K562 (cell line): ENCODE measurements at regions not wholly inside any gene's neighbourhood (a gene's known extent, or its start where the extent isn't known, plus 50 kb on each side); places are given as distances from the start of the nearest gene placed in this dataset.

Experiments used
- ATAC-seq: fragments of 200-7000 bp; cut with Tn5 transposase; 3 replicates; pipeline ENCODE4 v1.9.1; 2020; ENCODE audit warnings: moderate library complexity
- BruUV-seq: library from RNA; stranded (reverse); fragments of 400-500 nt; replicated peaks from 2 replicates; lab custom pipeline; 2021; lab: Mats Ljungman, UMichigan
- CTCF ChIA-PET: fragments of 300-600 bp; formaldehyde crosslinking; extraction: SDS; loops from one replicate; lab custom pipeline; 2021; ENCODE audit warnings: low intra/inter-chr PET ratio; lab: Yijun Ruan, JAX
- POLR2A ChIA-PET: fragments of 300-600, 350-650 bp; sonication (Branson Sonifier 250); formaldehyde crosslinking; extraction: SDS; loops from one replicate; lab custom pipeline; 2021; ENCODE audit warnings: antibody characterized with exemption, inconsistent platforms; lab: Yijun Ruan, JAX
- DNase-seq, 4 experiments: peaks; one replicate each; pipeline versions ENCODE4 v3.0.0 to v3.0.0-alpha.2; 2011 to 2018; ENCODE audit warnings: low spot score in 3 of 4, mixed read lengths in 3 of 4; ENCODE audit errors: extremely low read depth in 1 of 4
- FAIRE-seq: peaks from 2 replicates; lab custom pipeline; 2011; peaks lifted over from hg19 to GRCh38; lab: Jason Lieb, UNC
- H2AFZ ChIP-seq: 2 replicates; pipeline ENCODE4 v1.6.0; 2011; ENCODE audit warnings: low read depth, low read length, control low read depth, inconsistent platforms
- H3K27ac ChIP-seq: fragments of 200-600 bp; 3 replicates; pipeline ENCODE4 v1.8.0; 2011; ENCODE audit warnings: low read depth, mild to moderate bottlenecking, control low read depth, inconsistent platforms, low read length, moderate library complexity, mixed read lengths; ENCODE audit errors: extremely low read depth
- H3K27me3 ChIP-seq, 2 experiments: fragments of 300-600 bp in 1 of 2; 2 replicates in 1 of 2; 3 replicates in 1 of 2; pipeline versions ENCODE4 v1.6.0 to v1.8.0; 2011; ENCODE audit warnings: inconsistent platforms in 2 of 2, low read length in 2 of 2, mild to moderate bottlenecking in 1 of 2, mixed read lengths in 1 of 2, moderate library complexity in 1 of 2; ENCODE audit not compliant: control insufficient read depth in 2 of 2, insufficient read depth in 2 of 2
- H3K36me3 ChIP-seq: fragments of 300-600 bp; 3 replicates; pipeline ENCODE4 v1.8.0; 2011; ENCODE audit warnings: mild to moderate bottlenecking, low read length, inconsistent platforms; ENCODE audit not compliant: control insufficient read depth, insufficient read depth
- H3K4me1 ChIP-seq, 2 experiments: fragments of 200-600 bp in 1 of 2; replicated peaks in 1 of 2; 2 replicates in 1 of 2; 3 replicates in 1 of 2; pipeline versions ENCODE4 v1.5.1 to v1.8.0; 2011; ENCODE audit warnings: inconsistent platforms in 2 of 2, low read length in 2 of 2, mild to moderate bottlenecking in 1 of 2, mixed read lengths in 1 of 2, moderate library complexity in 1 of 2; ENCODE audit not compliant: control insufficient read depth in 2 of 2, insufficient read depth in 2 of 2
- H3K4me2 ChIP-seq: 2 replicates; pipeline ENCODE4 v1.6.1; 2011; ENCODE audit warnings: low read length, control low read depth, inconsistent platforms, mixed read lengths; ENCODE audit not compliant: insufficient read depth
- H3K4me3 ChIP-seq: fragments of 200-600 bp; sonication (generic), shearing (Covaris generic); 2 replicates; pipeline ENCODE4 v1.5.1; 2016; ENCODE audit warnings: control low read depth, inconsistent platforms
- H3K79me2 ChIP-seq: fragments of 200-600 bp; 3 replicates; pipeline ENCODE4 v1.8.0; 2011; ENCODE audit warnings: low read length, inconsistent platforms; ENCODE audit not compliant: control insufficient read depth, insufficient read depth
- H3K9ac ChIP-seq, 2 experiments: 2 replicates each; pipeline versions ENCODE4 v1.6.0 to v1.6.1; 2011; ENCODE audit warnings: low read depth in 2 of 2, low read length in 2 of 2, control low read depth in 1 of 2, inconsistent platforms in 1 of 2, mild to moderate bottlenecking in 1 of 2, mixed read lengths in 1 of 2; ENCODE audit not compliant: insufficient read depth in 1 of 2
- H3K9me1 ChIP-seq: one replicate; pipeline ENCODE4 v1.6.0; 2011; ENCODE audit warnings: inconsistent platforms, mild to moderate bottlenecking, low read length, moderate library complexity; ENCODE audit not compliant: control insufficient read depth, insufficient read depth
- H3K9me3 ChIP-seq: replicated peaks from 2 replicates; pipeline ENCODE4 v1.5.1; 2011; ENCODE audit warnings: low read depth, low read length, inconsistent platforms; ENCODE audit not compliant: control insufficient read depth, insufficient read depth
- H4K20me1 ChIP-seq: replicated peaks from 2 replicates; pipeline ENCODE4 v1.6.1; 2011; ENCODE audit warnings: low read length, inconsistent platforms, mixed read lengths; ENCODE audit not compliant: control insufficient read depth, insufficient read depth
- ETV1 ChIP-seq: fragments of 450-650 bp; conservative IDR thresholded peaks from 2 replicates; pipeline ENCODE4 v1.6.1; 2016; ENCODE audit warnings: missing genetic modification characterization, control low read depth, low read depth, missing compliant biosample characterization
- MTA1 ChIP-seq: fragments of 450-650 bp; IDR thresholded peaks from 2 replicates; pipeline ENCODE4 v1.6.1; 2017; ENCODE audit warnings: borderline replicate concordance
- SAFB ChIP-seq: fragments of 200-400 bp; formaldehyde crosslinking; IDR thresholded peaks from 2 replicates; pipeline ENCODE4 v1.6.1; 2017; ENCODE audit warnings: low read depth, low read length, borderline replicate concordance
- ZNF140 ChIP-seq: fragments of 250-450 bp; sonication (Bioruptor Pico); IDR thresholded peaks from 2 replicates; pipeline ENCODE4 v1.8.0; 2021; ENCODE audit warnings: moderate library complexity, mild to moderate bottlenecking, inconsistent platforms
- in situ Hi-C: fragments of 300-500 bp; cut with MboI; formaldehyde crosslinking; loops from 4 replicates; pipeline ENCODE4 v1.15.0; 2018; ENCODE audit warnings: inconsistent platforms, mixed read lengths
- intact Hi-C: fragments of 100-400 bp; cut with micrococcal nuclease; formaldehyde crosslinking; loops from 2 replicates; pipeline ENCODE4 v1.14.2; 2022
- TF ChIP-seq, protein P1 (sequence below): fragments of 450-650 bp; IDR thresholded peaks from 2 replicates; pipeline ENCODE4 v1.6.1; 2016; ENCODE audit warnings: low read depth
- TF ChIP-seq, protein P2 (sequence below): fragments of 450-650 bp; formaldehyde crosslinking; IDR thresholded peaks from 2 replicates; pipeline ENCODE4 v1.4.0; 2020; ENCODE audit warnings: mild to moderate bottlenecking, mixed read lengths

DNA sequence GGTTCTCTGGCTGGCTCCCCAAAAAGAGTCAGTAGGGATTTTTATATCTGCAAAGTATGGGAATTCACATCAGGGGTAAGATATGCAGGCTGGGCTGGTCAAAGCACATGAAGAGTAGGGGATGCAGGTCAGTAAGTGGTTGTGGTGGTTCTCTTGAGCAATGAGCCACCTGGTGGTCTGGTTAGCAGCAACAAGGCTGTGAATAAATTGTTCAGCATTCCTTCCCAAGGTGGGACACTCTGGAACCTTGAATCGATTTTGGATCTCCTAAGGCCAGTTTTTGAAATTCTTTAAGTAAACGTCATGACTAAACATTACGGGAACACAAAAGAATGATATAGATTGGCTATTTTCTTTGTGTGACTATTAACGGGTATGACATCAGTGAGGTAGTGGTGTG lies 563.0 kb upstream of the NEGR1 start (continued):
- TF ChIP-seq, protein P1, sequence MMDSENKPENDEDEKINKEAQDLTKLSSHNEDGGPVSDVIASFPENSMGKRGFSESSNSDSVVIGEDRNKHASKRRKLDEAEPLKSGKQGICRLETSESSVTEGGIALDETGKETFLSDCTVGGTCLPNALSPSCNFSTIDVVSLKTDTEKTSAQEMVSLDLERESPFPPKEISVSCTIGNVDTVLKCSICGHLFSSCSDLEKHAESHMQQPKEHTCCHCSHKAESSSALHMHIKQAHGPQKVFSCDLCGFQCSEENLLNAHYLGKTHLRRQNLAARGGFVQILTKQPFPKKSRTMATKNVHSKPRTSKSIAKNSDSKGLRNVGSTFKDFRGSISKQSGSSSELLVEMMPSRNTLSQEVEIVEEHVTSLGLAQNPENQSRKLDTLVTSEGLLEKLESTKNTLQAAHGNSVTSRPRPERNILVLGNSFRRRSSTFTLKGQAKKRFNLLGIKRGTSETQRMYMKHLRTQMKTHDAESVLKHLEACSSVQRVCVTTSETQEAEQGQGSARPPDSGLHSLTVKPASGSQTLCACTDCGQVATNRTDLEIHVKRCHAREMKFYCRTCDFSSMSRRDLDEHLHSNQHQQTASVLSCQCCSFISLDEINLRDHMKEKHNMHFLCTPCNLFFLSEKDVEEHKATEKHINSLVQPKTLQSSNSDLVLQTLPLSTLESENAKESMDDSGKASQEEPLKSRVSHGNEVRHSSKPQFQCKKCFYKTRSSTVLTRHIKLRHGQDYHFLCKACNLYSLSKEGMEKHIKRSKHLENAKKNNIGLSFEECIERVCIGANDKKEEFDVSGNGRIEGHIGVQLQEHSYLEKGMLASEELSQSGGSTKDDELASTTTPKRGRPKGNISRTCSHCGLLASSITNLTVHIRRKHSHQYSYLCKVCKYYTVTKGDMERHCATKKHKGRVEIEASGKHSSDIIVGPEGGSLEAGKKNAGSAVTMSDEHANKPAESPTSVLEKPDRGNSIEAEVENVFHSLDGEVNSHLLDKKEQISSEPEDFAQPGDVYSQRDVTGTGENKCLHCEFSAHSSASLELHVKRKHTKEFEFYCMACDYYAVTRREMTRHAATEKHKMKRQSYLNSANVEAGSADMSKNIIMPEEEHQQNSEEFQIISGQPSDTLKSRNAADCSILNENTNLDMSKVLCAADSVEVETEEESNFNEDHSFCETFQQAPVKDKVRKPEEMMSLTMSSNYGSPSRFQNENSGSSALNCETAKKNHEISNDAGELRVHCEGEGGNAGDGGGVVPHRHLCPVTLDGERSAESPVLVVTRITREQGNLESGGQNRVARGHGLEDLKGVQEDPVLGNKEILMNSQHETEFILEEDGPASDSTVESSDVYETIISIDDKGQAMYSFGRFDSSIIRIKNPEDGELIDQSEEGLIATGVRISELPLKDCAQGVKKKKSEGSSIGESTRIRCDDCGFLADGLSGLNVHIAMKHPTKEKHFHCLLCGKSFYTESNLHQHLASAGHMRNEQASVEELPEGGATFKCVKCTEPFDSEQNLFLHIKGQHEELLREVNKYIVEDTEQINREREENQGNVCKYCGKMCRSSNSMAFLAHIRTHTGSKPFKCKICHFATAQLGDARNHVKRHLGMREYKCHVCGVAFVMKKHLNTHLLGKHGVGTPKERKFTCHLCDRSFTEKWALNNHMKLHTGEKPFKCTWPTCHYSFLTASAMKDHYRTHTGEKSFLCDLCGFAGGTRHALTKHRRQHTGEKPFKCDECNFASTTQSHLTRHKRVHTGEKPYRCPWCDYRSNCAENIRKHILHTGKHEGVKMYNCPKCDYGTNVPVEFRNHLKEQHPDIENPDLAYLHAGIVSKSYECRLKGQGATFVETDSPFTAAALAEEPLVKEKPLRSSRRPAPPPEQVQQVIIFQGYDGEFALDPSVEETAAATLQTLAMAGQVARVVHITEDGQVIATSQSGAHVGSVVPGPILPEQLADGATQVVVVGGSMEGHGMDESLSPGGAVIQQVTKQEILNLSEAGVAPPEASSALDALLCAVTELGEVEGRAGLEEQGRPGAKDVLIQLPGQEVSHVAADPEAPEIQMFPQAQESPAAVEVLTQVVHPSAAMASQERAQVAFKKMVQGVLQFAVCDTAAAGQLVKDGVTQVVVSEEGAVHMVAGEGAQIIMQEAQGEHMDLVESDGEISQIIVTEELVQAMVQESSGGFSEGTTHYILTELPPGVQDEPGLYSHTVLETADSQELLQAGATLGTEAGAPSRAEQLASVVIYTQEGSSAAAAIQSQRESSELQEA: no peak

DNA sequence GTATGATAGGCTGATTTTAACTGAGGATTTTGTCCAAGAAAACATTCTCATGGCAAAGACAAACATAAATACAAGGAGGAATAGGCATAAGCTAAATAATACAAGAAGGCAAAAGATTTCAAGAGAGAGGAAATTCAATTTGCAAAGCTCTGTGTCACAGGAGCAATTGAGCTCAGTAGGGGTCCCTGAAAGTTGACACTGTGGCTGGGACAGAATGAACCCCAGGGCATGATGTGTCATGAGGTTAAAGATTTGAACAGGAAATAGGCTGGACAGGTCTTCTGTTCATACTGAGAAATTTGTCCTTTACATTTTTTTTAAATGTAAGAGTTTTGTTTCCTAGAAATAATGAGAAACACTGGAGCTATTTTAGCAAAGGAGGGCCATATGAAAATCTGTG lies 555.4 kb upstream of the NEGR1 start:
- H3K4me2 ChIP-seq: no peak overlapping the region
- no peaks in the 10 kb centered on the region for H3K79me2 ChIP-seq
- ChIA-PET POLR2A (no interaction called here), CTCF (no interaction called here)
- no peaks in the 10 kb centered on the region for H3K36me3 ChIP-seq
- no peak overlapping the region for H3K27ac ChIP-seq
- H3K9me1 ChIP-seq: no peaks in the 10 kb centered on the region
- H3K4me1 ChIP-seq: no peaks in the 10 kb centered on the region
- intact Hi-C loops: no loop called here
- FAIRE-seq (no peak), ATAC-seq (no peak), DNase-seq (no peak)
- no peak overlapping the region for H3K4me3 ChIP-seq
- in situ Hi-C loops: no loop called here
- H2AFZ ChIP-seq: no peak overlapping the region
- BruUV-seq: no TSS peak
- no peak overlapping the region for H3K9ac ChIP-seq
- H3K27me3 ChIP-seq: no peaks in the 10 kb centered on the region
- no peaks in the 10 kb centered on the region for H4K20me1 ChIP-seq
- H3K9me3 ChIP-seq: no peaks in the 10 kb centered on the region; the same call in 1 of the 2 replicates
- TF ChIP-seq SAFB (no peak), MTA1 (no peak), ETV1 (no peak), ZNF140 (no peak)
- TF ChIP-seq, protein P2, sequence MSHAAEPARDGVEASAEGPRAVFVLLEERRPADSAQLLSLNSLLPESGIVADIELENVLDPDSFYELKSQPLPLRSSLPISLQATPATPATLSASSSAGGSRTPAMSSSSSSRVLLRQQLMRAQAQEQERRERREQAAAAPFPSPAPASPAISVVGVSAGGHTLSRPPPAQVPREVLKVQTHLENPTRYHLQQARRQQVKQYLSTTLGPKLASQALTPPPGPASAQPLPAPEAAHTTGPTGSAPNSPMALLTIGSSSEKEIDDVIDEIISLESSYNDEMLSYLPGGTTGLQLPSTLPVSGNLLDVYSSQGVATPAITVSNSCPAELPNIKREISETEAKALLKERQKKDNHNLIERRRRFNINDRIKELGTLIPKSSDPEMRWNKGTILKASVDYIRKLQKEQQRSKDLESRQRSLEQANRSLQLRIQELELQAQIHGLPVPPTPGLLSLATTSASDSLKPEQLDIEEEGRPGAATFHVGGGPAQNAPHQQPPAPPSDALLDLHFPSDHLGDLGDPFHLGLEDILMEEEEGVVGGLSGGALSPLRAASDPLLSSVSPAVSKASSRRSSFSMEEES (CRISPR knock-in tag): no peak
